ENCODE measurements at regions not wholly inside any gene's neighbourhood (a gene's known extent, or its start where the extent isn't known, plus 50 kb on each side); places are given as distances from the start of the nearest gene placed in this dataset.
A peak's percentile ranks its signal among the peaks of the same experiment; 100 is the strongest.

- H3K9me3 ChIP-seq (ENCODE audit: low read depth), result no peaks in the 10 kb centered on the region
- no peak overlapping the region for H3K27ac ChIP-seq
- WGBS (ENCODE audit: low lambda C conversion rate, missing lambda C conversion rate), result 92% methylated on average over 2 of the region's 2 CpGs
- H3K4me1 ChIP-seq (ENCODE audit: insufficient read depth), result peaks cover 9% of the 10 kb centered on the region
- DNase-seq (ENCODE audit: low spot score), result no peak
- no peak overlapping the region for H3K4me2 ChIP-seq
- TF ChIP-seq CTCF (IDR thresholded peaks at IDR 0.05; ENCODE audit: poor library complexity) (no peak), EZH2 (IDR thresholded peaks at IDR 0.05; ENCODE audit: borderline replicate concordance) (no peak), EZH2phosphoT487 (IDR thresholded peaks at IDR 0.05; ENCODE audit: low read depth, severe bottlenecking, unreplicated experiment) (no peak)
- H3K36me3 ChIP-seq (replicated peaks; ENCODE audit: insufficient read depth, low read depth), result no peaks in the 10 kb centered on the region
- H3K79me2 ChIP-seq, result peaks cover 39% of the 10 kb centered on the region
- H2AFZ ChIP-seq, result no peak overlapping the region
- H3K4me3 ChIP-seq, result no peak overlapping the region
- no peaks in the 10 kb centered on the region for H4K20me1 ChIP-seq (ENCODE audit: insufficient read depth, poor library complexity, severe bottlenecking)
- H3K9me2 ChIP-seq (replicated peaks; ENCODE audit: insufficient read depth), result no peaks in the 10 kb centered on the region
- no peaks in the 10 kb centered on the region for H3K27me3 ChIP-seq
Observed at GRCh38 chr11:8749202-8749601, 66.6 kb downstream of the RPL27A start.

- Histone ChIP-seq H3K4me3 (no peak overlapping the region), H3K27me3 (no peaks in the 10 kb centered on the region), H3K4me1 (ENCODE audit: insufficient read depth) (peaks cover 27% of the 10 kb centered on the region), H3K27ac (no peak overlapping the region), H3K36me3 (replicated peaks; ENCODE audit: insufficient read depth, low read depth) (no peaks in the 10 kb centered on the region), H3K9me2 (replicated peaks; ENCODE audit: insufficient read depth) (no peaks in the 10 kb centered on the region), H4K20me1 (ENCODE audit: insufficient read depth, poor library complexity, severe bottlenecking) (no peaks in the 10 kb centered on the region), H3K9me3 (ENCODE audit: low read depth) (no peaks in the 10 kb centered on the region), H3K79me2 (peaks cover 69% of the 10 kb centered on the region), H3K4me2 (no peak overlapping the region), H2AFZ (no peak overlapping the region)
- 89% methylated on average over 1 of the region's 1 CpG for WGBS (ENCODE audit: low lambda C conversion rate, missing lambda C conversion rate)
- TF ChIP-seq EZH2 (IDR thresholded peaks at IDR 0.05; ENCODE audit: borderline replicate concordance), result no peak
- TF ChIP-seq EZH2phosphoT487 (IDR thresholded peaks at IDR 0.05; ENCODE audit: low read depth, severe bottlenecking, unreplicated experiment), result no peak
- no peak for TF ChIP-seq CTCF (IDR thresholded peaks at IDR 0.05; ENCODE audit: poor library complexity)
- DNase-seq (ENCODE audit: low spot score), result no peak
Observed at GRCh38 chr11:8754241-8754640, 71.6 kb downstream of the RPL27A start.

- no peaks in the 10 kb centered on the region for H3K9me3 ChIP-seq (ENCODE audit: low read depth)
- DNase-seq (ENCODE audit: low spot score), result no peak
- peaks cover 42% of the 10 kb centered on the region for H3K4me1 ChIP-seq (ENCODE audit: insufficient read depth)
- no peaks in the 10 kb centered on the region for H3K9me2 ChIP-seq (replicated peaks; ENCODE audit: insufficient read depth)
- H4K20me1 ChIP-seq (ENCODE audit: insufficient read depth, poor library complexity, severe bottlenecking), result no peaks in the 10 kb centered on the region
- no peak overlapping the region for H3K4me3 ChIP-seq
- peak overlapping the region; percentile 38 for H3K4me2 ChIP-seq
- TF ChIP-seq EZH2phosphoT487 (IDR thresholded peaks at IDR 0.05; ENCODE audit: low read depth, severe bottlenecking, unreplicated experiment) (no peak), CTCF (IDR thresholded peaks at IDR 0.05; ENCODE audit: poor library complexity) (no peak)
- H3K27me3 ChIP-seq, result no peaks in the 10 kb centered on the region
- peak overlapping the region; percentile 93 for H3K27ac ChIP-seq
- H3K36me3 ChIP-seq (replicated peaks; ENCODE audit: insufficient read depth, low read depth), result no peaks in the 10 kb centered on the region
- peaks cover 67% of the 10 kb centered on the region for H3K79me2 ChIP-seq
- 93% methylated on average over 1 of the region's 1 CpG for WGBS (ENCODE audit: low lambda C conversion rate, missing lambda C conversion rate)
- no peak overlapping the region for H2AFZ ChIP-seq
Observed at GRCh38 chr11:8756201-8756600, 73.6 kb downstream of the RPL27A start.

GRCh38 chr11:8757047-8757446 is 74.5 kb downstream of the RPL27A start:
- WGBS (ENCODE audit: low lambda C conversion rate, missing lambda C conversion rate), result 53% methylated on average over 2 of the region's 2 CpGs

More at GRCh38 chr11:8757047-8757446, 74.5 kb downstream of the RPL27A start:
- Histone ChIP-seq H2AFZ (no peak overlapping the region), H3K27ac (peak overlapping the region; percentile 93), H3K9me2 (replicated peaks; ENCODE audit: insufficient read depth) (no peaks in the 10 kb centered on the region), H3K4me3 (no peak overlapping the region), H3K9me3 (ENCODE audit: low read depth) (no peaks in the 10 kb centered on the region), H3K27me3 (no peaks in the 10 kb centered on the region), H4K20me1 (ENCODE audit: insufficient read depth, poor library complexity, severe bottlenecking) (no peaks in the 10 kb centered on the region), H3K36me3 (replicated peaks; ENCODE audit: insufficient read depth, low read depth) (no peaks in the 10 kb centered on the region), H3K79me2 (peaks cover 67% of the 10 kb centered on the region), H3K4me2 (peak overlapping the region; percentile 43), H3K4me1 (ENCODE audit: insufficient read depth) (peaks cover 42% of the 10 kb centered on the region)
- TF ChIP-seq EZH2 (IDR thresholded peaks at IDR 0.05; ENCODE audit: borderline replicate concordance) (no peak), EZH2phosphoT487 (IDR thresholded peaks at IDR 0.05; ENCODE audit: low read depth, severe bottlenecking, unreplicated experiment) (no peak), CTCF (IDR thresholded peaks at IDR 0.05; ENCODE audit: poor library complexity) (no peak)
- peak; percentile 38 for DNase-seq (ENCODE audit: low spot score)

Measured in hepatocyte (in vitro differentiated cells).